Anterior cingulate cortex (tissue), 58 donors: ENCODE measurements at regions not wholly inside any gene's neighbourhood (a gene's known extent, or its start where the extent isn't known, plus 50 kb on each side); places are given as distances from the start of the nearest gene placed in this dataset.
"Not testable (repeated sequence)": the region's sequence is repeated elsewhere in the genome, so short reads cannot be mapped to it uniquely, and the experiment has no call there.

Experiments
- DNase-seq, 58 donors: peaks; one replicate each; lab custom pipeline; 2025; lab: John Stamatoyannopoulos, UW

DNA sequence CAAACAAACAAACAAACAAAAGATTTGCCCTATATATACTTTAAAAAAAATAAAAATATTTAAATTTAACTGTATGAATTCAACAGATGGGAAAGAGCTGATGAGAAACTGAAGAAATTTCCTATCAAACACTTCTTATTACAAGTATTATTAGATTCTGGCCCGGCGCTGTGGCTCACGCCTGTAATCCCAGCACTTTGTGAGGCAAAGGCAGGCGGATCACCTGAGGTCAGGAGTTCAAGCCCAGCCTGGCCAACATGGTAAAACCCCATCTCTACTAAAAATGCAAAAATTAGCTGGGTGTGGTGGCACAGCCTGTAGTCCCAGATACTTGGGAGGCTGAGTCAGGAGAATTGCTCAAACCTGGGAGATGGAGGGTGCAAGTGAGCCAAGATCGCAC lies 180.8 kb downstream of the ABCC12 start:
- DNase-seq: not testable (repeated sequence)

DNA sequence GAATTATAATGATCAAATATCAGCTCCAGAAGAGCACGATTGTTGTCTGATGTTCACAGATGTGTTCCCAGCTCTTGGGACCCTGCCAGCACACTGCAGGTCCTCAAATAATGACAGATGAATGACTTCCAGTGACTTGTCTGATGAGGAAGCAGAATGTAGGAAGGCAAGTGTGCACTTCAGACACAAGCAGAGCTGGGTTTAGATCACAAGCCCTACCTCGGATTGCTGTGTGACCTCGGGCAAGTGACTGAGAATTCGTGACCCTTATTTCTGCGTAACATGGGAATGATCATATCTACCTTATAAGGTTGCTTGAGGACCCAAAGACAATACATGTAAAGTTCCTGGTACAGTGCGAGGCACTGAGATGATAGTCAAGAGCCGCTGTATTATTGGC lies 182.2 kb downstream of the ABCC12 start:
- DNase-seq: no peak

DNA sequence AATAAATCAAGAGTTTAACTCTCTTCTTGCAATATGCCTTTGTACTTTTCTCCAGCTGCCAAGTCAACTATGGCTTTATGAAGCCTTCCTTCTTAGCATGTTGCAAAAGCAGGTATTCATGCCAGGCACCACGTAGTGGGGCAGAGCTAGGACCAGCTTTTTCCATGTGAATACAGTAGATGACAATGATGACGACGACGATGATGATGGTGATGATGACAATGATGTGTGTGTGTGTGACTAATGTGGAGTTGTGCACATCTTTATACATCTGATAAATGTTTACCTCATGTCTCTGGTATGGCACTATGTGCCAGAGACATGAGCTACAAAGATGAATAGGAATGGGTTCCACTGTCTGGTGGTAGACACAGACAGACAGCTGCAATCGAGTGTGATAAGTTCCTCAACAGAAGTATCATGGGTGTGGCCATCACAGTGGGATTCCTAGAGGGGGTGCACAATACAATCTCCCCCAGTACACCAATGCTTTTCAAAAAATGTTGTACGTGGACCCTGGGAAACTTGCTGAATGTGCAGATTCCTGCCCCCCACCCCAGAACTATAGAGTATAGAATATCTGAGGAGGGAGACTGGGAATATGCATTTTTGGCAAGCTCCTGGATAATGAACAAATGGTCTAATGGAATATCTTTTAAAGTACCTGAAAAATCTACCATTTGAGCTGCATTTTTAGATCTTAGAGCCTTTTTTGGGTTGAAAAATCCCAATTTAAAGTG lies 183.4 kb downstream of the ABCC12 start:
- no peak for DNase-seq

DNA sequence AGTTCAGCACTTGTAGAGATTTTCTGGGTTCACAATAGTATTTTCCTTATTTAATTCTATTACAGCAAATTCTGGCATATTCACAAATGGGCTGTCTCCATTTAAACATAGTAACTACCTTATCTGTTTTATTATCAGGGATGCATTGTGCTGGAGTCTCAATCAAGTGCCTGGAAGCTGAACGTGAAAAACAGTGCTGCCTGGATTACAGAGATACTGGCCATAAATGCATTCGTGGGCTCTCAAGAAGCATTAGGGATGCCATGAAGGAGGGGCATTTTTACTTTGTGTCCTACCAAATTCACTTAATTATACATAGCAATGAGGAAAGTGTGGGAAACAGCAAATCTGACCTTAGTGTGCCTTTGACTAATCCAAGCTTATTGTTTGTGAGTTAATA lies 184.6 kb downstream of the ABCC12 start:
- DNase-seq: no peak

DNA sequence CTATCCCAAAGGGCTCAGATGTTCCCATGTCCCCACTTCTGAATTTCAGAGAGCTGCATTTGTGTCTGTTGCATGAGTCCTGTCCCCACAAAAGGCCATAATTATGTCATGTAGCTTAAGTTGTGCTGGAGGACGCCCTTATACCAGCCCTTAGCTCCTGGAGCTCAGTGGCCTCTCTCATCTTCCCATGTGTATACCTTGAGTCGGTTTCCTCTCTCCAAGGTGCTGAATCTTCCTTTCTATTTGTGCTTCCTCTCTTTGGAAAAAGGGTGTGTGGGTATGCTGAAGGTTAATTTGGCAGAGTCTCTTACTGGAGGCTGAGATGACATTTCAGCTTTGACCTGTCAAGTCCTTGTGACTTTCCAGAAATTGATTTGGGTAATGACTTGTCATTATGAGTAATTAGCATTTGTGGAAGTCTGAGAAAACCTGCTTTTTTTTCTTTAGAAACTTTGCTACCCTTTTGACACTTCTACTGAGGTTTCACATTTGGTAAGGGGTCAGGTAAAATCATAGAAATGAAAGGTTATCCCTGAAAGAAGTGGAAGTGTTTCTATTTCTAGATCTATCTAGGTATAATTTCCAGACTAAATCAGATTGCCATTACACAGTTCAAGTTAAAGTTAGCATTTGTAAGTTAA lies 185.4 kb downstream of the ABCC12 start:
- no peak for DNase-seq

DNA sequence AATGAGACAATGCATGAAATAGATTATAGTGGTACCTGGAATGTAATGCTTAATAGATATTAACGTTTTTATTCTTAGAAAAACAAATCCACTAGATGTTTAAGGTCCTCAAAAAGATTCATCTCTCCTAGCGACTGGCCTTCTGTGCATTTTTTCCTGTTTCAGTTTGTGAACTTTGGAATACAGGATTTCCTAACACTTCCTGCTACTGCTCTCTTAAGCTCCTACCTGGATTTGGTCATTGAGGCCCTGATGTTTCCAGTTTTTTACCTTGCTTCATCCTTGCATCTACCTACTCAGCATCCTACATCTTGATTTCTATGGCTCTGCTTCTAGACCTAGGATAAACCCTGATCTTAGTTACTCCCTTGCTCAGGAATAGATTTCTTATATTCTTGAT lies 188.4 kb downstream of the ABCC12 start:
- no peak for DNase-seq

DNA sequence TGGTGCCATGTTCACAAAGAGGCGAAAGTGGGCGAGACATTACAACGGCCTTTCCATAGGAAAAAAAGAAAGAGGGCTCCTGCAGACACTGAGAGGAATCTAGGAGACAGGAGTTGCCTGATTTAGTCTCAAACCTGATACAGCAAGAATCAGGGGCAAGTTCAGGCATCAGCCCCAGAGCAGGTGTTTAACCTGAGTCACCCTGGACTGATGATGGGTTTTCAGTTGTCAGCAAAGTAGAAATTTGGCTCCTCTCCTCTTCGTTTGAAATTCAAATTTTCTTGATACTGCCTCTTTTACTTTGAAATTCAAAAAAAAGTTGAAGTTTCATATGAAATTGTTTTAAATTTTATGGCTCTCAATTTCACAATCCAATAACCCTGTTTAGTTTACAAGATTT lies 189.5 kb downstream of the ABCC12 start:
- DNase-seq: no peak

DNA sequence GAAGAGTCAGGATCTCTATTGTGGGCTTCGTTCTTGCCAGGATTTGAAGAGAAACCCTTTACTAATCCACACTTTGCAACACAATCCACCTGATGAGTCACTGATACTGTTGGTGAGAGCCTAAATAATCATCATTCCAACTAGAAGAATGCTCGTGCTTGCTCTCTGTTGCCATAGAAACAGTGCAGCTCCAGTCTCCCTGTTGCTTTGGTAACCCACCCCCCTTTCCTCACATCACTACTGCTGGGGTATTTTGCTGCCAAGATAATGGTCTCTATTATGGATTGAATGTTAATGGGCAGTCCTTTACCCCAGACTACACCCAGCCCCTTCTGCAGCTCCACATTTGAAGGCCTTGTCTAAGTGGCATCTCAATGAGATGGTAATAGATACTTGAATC lies 190.4 kb downstream of the ABCC12 start:
- peak in 31 of 58 donors; percentile 3 to 67 (median 27) for DNase-seq

DNA sequence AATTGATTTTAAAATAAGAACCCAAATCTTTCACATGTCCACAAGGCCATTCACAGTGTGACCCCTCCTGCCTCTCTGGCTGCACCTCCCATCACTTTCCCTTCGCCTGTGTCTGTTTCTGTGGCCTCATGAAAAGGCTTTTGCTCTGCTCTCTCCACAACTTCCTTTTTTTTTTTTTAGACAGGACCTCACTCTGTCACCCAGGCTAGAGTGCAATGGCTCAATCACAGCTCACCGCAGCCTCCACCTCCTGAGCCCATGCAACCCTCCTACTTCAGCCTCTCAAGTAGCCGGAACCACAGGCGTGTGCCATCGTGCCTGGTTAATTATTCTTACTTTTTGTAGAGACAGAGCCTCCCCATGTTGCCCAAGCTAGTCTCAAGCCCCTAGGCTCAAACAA lies 197.1 kb downstream of the ABCC12 start:
- DNase-seq: no peak

DNA sequence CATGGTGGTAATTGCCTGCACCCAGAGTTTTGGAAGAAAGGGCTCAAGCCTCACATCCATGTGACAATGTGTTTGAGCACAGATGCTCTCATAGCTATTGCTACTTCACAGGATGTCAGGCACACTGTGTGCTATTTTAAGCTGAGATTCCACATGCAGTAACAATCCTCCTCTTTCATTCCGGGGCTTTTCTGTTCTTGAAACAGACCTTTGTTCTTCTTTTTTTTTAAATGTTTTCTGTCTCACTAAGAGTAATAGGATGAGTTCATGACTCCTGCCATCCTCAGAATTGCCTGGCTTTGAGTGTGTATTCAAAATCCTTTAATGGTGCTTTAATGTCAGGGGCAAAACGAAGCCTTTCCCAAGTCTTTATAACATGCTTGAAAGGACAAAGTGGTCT lies 198.9 kb downstream of the ABCC12 start:
- peak in 2 of 58 donors; percentile 12 to 14 for DNase-seq

DNA sequence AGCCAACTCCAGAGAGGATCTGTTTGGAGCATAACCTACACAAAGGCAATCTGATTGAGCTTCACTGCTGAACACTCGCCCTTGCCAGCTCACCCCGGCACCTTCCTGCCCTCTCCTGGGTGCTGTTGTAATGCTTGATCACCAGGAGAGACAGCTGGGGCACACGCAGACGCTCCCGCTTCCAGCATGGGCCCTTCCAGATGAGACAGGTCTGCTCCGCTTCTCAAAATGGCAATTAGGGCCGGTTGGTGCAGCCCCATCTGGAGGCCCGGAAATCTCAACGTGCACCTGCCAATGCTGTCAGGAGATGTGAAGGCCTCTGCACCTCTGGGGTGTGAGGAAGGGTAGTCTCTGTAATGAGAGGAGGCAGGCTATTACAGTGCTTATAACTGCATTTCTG lies 206.1 kb downstream of the ABCC12 start:
- DNase-seq: no peak

DNA sequence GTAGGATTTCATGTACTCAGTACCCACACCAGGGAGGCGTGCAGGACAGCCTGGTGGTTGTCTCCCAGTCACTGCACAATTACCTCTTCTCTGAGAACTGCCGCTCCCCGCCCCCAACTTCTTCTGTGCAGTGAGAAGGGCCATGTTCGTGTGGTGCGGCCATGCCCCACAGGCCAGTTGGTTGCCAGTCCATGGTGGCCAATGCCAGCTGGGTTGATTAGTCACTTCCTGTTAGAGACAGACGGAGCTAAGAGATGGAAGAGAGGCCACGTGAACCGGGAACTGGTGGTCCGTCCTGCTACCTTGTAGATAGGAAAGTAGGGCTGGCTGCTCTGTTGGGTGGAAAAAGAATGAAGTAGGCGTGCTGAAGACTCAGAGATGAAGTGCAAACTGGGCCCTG lies 206.5 kb downstream of the ABCC12 start:
- no peak for DNase-seq

DNA sequence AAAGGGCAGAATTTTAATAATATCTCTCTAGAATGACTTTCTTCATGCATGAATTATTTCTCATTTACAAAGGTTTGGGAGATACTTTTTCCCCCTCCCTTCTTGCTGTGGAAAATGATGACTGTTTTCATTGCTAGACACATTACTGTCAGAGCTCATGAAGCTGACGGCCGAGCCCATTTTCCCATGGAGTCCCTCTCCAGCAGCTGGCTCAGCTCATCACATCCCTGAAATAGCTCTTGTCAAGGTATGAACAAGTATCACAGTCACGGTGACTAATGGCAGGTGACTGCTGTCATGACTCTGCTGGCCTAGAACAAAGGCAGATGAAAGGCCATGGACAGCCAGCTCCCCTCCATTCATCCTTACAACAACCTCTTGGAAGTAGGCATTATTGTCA lies 208.1 kb downstream of the ABCC12 start:
- no peak for DNase-seq

DNA sequence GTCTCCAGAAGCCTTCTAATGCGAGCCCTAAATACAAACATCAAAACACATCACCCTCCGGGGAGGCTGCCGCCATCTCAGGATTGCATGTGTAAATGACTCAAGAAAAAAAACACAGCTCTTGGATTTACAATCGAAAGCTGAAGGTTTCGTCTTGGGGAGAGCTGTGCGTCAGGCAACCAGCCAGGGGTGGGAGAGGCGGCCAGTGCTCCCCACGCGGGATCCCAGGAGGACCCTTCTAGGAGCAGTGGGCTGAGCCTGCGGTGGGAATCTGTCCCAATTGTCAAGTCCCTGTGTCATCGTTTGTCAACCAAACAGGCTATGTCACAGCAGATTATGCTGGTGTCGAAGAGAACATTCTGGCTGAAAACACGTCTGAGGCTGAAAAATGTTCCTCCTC lies 209.7 kb downstream of the ABCC12 start:
- DNase-seq: no peak

DNA sequence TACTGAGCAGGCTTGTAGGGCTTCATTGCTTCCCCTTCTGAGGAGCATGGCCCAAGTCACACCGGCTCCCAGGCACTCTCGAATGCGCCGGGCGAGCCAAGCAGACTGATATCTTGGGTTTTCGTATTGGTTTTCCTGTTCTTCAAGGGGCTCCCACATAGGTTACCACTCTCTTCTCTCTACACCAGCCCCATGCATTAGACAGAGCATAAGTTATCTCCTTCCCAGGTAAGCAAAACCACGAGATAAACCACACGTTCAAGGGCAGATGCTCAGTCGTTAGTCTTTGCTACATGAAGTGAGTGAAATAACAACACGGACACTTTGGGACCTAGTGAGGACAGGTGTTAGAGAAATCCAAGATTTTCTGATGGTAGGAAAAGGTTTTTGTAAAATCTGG lies 211.2 kb downstream of the ABCC12 start:
- no peak for DNase-seq

DNA sequence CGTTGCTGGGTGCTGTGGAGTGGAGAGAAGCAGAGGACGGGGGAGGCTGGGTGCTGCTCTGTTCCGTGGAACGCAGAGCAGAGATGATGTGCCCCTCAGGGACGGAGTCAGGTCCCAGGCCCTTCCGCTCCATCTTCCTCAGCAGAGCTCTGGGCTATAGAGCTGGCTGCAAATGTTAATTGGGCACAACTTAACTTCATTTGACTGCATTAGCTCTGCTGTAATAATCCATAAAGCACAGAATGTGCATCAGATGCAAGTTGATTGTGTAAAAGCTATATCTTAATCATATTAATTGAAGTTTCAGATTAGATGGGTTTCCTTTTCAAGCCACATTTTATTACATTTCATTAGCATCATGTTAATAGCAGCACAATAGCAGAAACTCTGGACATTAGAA lies 212.6 kb downstream of the ABCC12 start:
- DNase-seq: no peak

DNA sequence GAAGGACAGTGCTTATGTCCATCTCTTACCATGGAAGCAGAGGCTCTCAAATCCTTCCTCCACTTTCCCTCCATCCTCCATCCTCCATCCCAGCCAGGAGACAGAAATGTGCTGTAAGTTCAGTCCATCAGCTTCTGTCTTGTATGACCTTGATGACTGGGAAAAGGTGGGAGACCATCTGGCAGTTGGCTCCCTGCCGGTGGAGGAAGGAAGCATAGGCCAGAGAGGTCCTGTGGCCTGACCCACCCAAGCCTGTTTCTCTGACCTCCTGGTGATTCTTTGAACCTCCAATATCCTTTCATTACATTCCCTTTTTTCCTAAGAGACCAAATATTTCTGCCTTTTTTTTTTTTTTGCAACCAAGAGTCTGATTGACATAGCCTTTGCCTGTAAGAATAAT lies 215.3 kb downstream of the ABCC12 start:
- DNase-seq: no peak

DNA sequence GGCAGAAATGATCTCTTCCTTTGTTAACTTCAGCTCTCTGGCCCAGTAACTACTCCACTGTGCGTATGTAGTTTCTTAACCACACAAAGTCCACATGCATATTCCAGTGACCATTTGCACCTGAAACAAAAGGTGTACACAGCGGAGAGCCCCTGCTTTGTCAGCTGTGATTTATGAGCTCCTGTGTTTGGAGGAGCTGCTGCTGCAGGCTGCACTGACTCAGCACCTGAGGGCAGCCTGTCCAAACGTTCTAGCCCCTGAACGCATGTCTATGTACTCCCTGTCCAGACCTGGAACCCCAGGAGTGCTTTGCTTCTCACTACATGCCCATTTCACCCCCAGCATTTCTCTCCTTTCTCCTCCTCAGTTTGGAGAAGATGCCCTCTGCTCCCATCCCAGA lies 216.1 kb downstream of the ABCC12 start:
- no peak for DNase-seq

DNA sequence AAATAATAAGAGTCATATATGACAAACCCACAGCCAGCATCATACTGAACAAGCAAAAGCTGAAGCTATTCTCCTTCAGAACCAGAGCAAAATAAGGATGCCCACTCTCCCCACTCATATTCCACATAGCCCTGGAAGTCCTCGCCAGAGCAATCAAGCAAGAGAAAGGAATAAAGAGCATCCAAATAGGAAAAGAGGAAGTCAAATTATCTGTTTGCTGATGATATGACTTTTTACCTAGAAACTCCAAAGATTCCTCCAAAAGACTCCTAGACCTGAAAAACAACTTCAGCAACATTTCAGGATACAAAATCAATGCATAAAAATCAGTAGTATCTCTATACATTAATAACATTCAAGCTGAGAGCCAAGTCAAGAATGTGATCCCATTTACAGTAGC lies 217.5 kb downstream of the ABCC12 start:
- DNase-seq: no peak

DNA sequence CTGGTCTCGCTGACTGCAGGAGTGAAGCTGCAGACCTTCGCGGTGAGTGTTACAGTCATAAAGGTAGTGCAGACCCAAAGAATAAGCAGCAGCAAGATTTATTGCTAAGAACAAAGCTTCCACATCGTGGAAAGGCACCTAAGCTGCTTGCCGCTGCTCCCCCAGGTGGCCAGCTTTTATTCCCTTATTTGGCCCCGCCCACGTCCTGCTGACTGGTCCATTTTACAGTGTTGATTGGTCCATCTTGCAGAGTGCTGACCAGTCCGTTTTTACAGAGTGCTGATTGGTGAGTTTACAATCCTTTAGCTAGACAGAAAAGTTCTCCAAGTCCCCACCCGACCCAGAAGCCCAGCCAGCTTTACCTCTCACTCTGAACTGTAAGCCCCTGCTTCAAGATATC lies 227.8 kb downstream of the ABCC12 start:
- no peak for DNase-seq

DNA sequence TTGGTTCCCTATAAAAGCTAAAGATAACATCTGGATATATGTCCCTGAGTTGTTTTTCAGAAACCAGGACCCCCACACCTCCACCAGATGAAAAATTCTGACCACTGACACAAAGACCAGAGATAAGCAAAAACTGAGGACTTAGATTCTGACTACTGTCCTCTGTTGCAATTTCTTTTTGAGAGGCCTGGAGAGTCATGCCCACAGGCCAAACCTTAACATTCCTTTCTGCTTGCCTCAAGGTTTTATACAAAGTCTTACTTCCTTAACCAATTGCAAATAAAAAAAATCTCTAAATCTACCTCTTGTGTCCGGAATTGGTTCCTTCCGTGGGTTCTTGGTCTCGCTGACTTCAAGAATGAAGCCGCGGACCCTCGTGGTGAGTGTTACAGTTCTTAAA lies 228.5 kb downstream of the ABCC12 start:
- DNase-seq: no peak

DNA sequence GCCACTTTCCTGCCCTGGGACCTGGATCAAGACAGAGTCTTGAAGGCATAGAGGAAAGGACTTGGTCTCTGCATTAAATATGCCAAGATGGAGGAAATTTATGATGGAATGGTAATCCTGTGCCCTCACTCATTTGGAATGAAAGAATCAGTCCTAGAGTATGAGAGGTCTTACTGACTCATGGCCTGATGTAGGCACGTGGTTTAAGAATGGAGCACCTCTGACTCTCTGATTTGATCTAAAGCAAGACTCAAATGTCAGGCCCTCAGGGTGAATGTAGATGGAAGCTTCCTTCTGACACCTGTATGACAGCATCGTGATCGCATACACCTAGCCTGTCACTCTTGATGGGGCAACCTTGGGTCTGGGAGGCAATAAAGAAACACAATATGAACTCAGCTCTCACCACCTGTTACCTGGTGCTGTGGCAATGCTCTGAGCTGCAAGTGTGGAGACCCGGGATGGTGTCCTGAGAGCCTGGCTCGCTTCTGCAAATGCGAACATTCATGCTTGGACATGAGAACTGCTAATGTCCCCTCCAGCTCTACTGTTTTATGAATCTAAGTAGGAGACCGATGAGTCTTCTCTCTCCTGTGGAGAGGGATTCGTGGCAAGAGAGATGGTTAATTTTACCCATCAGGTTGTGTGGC lies 229.9 kb downstream of the ABCC12 start:
- no peak for DNase-seq
